NT2/D1 (cell line): ENCODE measurements at regions not wholly inside any gene's neighbourhood (a gene's known extent, or its start where the extent isn't known, plus 50 kb on each side); places are given as distances from the start of the nearest gene placed in this dataset.

ENCODE experiments used
- DNase-seq: peaks from one replicate; pipeline ENCODE4 v3.0.0-alpha.2; 2011; ENCODE audit warnings: low read depth, low spot score
- H3K27me3 ChIP-seq: 2 replicates; pipeline ENCODE4 v1.6.0; 2011; ENCODE audit warnings: mild to moderate bottlenecking; ENCODE audit not compliant: insufficient read length, insufficient read depth
- H3K36me3 ChIP-seq: 2 replicates; pipeline ENCODE4 v1.6.1; 2011; ENCODE audit warnings: mild to moderate bottlenecking, low read length, mixed read lengths; ENCODE audit not compliant: insufficient read depth, insufficient read length
- H3K4me1 ChIP-seq: 2 replicates; pipeline ENCODE4 v1.5.1; 2011; ENCODE audit not compliant: insufficient read depth, insufficient read length
- H3K4me3 ChIP-seq: 2 replicates; pipeline ENCODE4 v1.5.1; 2011; ENCODE audit warnings: low read depth; ENCODE audit not compliant: insufficient read length
- H3K9ac ChIP-seq: 2 replicates; pipeline ENCODE4 v1.6.0; 2011; ENCODE audit warnings: low read depth; ENCODE audit not compliant: insufficient read length
- H3K9me3 ChIP-seq: 2 replicates; pipeline ENCODE4 v1.5.1; 2011; ENCODE audit warnings: mild to moderate bottlenecking, low read length; ENCODE audit not compliant: insufficient read depth
- SUZ12 ChIP-seq: IDR thresholded peaks from 2 replicates; pipeline ENCODE4 v1.6.1; 2011; ENCODE audit not compliant: insufficient read length, insufficient read depth; ENCODE audit errors: extremely low read depth
- YY1 ChIP-seq: IDR thresholded peaks from 2 replicates; pipeline ENCODE4 v1.6.1; 2011; ENCODE audit not compliant: insufficient read length, insufficient read depth
- ZNF274 ChIP-seq: IDR thresholded peaks from 2 replicates; pipeline ENCODE4 v1.6.1; 2011; ENCODE audit warnings: mild to moderate bottlenecking, low read depth, low read length

GRCh38 chr11:97717922-97718321 is 1302.8 kb upstream of the CNTN5 start:
- no peak for DNase-seq
- Histone ChIP-seq H3K4me3 (no peak overlapping the region), H3K9ac (no peak overlapping the region), H3K27me3 (no peaks in the 10 kb centered on the region), H3K4me1 (no peaks in the 10 kb centered on the region), H3K36me3 (no peaks in the 10 kb centered on the region), H3K9me3 (no peaks in the 10 kb centered on the region; the same call in 1 of the 2 replicates)
- no peak for TF ChIP-seq ZNF274
- no peak for TF ChIP-seq SUZ12
- no peak for TF ChIP-seq YY1

DNA sequence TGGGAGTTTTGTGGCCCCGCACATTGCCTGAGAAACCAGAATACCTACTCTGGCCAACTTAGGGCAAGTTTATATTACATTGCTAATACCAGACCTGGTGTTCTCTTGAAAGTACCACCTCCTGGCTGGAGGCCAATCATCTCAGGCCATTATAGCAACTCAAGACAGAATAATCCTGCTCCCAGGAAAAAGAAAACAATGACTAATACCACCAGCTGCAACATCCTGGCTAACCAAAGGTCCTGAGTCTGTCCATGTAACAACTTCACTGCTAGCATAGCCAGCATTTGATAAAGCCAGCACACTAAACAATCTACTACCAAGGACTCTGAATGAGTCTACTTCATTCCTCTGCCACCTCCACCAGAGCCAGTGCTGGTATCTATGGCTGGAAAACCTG is 1298.7 kb upstream of the CNTN5 start:
- DNase-seq = no peak
- no peak overlapping the region for H3K9ac ChIP-seq
- no peaks in the 10 kb centered on the region; the same call in 1 of the 2 replicates for H3K9me3 ChIP-seq
- no peaks in the 10 kb centered on the region for H3K36me3 ChIP-seq
- H3K4me1 ChIP-seq = no peaks in the 10 kb centered on the region
- H3K27me3 ChIP-seq = no peaks in the 10 kb centered on the region
- TF ChIP-seq SUZ12 = no peak
- no peak for TF ChIP-seq ZNF274
- TF ChIP-seq YY1 = no peak
- H3K4me3 ChIP-seq = no peak overlapping the region

GRCh38 chr11:97722721-97723120 is 1298.0 kb upstream of the CNTN5 start:
- Histone ChIP-seq H3K9ac (no peak overlapping the region), H3K4me3 (no peak overlapping the region), H3K4me1 (no peaks in the 10 kb centered on the region), H3K9me3 (no peaks in the 10 kb centered on the region; the same call in 1 of the 2 replicates), H3K27me3 (no peaks in the 10 kb centered on the region), H3K36me3 (no peaks in the 10 kb centered on the region)
- TF ChIP-seq SUZ12 (no peak), ZNF274 (no peak), YY1 (no peak)
- peak; percentile 6 for DNase-seq

- no peaks in the 10 kb centered on the region for H3K9me3 ChIP-seq
- no peaks in the 10 kb centered on the region for H3K4me1 ChIP-seq
- no peak overlapping the region for H3K9ac ChIP-seq
- no peaks in the 10 kb centered on the region for H3K27me3 ChIP-seq
- no peaks in the 10 kb centered on the region for H3K36me3 ChIP-seq
- no peak for DNase-seq
- TF ChIP-seq YY1 = no peak
- no peak for TF ChIP-seq SUZ12
- TF ChIP-seq ZNF274 = no peak
- H3K4me3 ChIP-seq = no peak overlapping the region
These were observed 1291.0 kb upstream of the CNTN5 start for GRCh38 chr11:97729546-97730272.

DNA sequence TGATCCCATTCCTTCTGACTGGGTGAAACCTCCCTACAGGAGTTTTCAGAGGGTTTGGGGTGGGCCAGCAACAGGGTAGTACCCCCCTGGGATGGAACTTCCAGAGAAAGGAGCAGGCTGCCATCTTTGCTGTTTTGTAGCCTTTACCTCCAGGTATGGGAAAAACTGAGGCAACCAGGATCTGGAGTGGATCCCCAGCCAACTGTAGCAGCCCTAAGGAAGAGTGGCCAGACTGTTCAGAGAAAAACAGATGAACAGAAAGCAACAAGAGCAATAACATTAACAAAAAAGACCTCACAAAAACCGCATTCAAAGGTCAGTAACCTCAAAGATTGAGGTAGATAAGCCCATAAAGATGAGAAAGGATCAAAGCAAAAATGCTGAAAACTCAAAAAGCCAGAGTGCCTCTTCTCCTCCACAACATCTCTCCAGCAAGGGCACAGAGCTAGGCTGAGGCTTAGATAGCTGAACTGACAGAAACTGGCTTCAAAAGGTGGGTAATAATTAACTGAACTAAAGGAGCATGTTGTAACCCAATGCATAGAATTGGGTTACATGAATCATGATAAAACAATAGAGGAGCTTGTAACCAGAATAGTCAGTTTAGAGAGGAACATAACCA is 1288.6 kb upstream of the CNTN5 start:
- Histone ChIP-seq H3K4me3 (no peak overlapping the region), H3K36me3 (no peaks in the 10 kb centered on the region), H3K9ac (no peak overlapping the region), H3K4me1 (no peaks in the 10 kb centered on the region), H3K27me3 (no peaks in the 10 kb centered on the region), H3K9me3 (no peaks in the 10 kb centered on the region)
- no peak for DNase-seq
- TF ChIP-seq ZNF274 = no peak
- TF ChIP-seq SUZ12 = no peak
- TF ChIP-seq YY1 = no peak

GRCh38 chr11:97738751-97739150 is 1282.0 kb upstream of the CNTN5 start:
- Histone ChIP-seq H3K36me3 (no peaks in the 10 kb centered on the region), H3K9ac (no peak overlapping the region), H3K4me1 (no peaks in the 10 kb centered on the region), H3K27me3 (no peaks in the 10 kb centered on the region), H3K9me3 (peaks cover 3% of the 10 kb centered on the region; the same call in 1 of the 2 replicates), H3K4me3 (no peak overlapping the region)
- TF ChIP-seq SUZ12 (no peak), YY1 (no peak), ZNF274 (no peak)
- DNase-seq = no peak

DNA sequence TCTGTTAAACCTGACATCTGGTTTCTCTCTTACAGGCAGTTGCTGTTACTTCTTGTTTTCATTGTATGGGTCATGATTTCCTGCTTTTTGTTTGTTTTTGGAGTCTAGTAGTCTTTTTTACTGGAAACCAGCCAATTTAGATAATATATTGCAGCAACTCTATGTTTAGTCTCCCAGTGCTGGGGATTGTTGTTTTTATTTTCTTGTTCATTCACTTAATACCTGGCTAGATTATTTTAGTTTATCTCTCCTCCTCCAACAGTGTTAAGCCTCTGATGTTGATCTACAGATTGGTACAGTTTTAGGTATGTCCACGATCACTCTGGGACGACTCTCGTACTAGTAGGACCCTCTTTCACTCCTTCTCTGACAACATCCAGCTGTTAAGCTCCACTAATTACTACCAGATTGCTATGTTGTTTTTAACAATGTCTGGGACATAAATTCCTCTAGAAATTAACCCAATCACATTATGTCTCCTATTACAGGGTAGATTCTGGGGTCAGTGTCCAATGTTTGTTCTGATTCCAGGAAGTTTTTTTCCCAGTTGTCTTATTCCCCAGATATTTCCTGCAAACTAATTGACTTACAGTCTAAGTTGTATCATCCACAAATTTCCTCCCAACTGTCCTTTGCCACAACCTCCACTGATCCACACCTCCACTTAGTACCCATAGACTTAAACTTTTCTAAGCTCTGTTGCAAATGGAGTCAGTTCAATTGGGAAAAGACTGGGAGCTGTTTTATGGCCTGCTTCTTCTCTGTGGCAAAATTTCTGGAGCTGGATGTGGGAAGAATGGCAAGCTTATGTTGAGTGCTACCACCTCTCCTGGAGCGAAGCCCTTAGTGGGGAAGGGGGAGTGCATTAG is 1280.6 kb upstream of the CNTN5 start:
- Histone ChIP-seq H3K9ac (no peak overlapping the region), H3K9me3 (peaks cover 7% of the 10 kb centered on the region; the same call in 1 of the 2 replicates), H3K4me3 (no peak overlapping the region), H3K36me3 (no peaks in the 10 kb centered on the region), H3K4me1 (no peaks in the 10 kb centered on the region), H3K27me3 (no peaks in the 10 kb centered on the region)
- no peak for TF ChIP-seq YY1
- TF ChIP-seq ZNF274 = no peak
- no peak for TF ChIP-seq SUZ12
- no peak for DNase-seq
